HepG2 (cell line): ENCODE measurements at regions not wholly inside any gene's neighbourhood (a gene's known extent, or its start where the extent isn't known, plus 50 kb on each side); places are given as distances from the start of the nearest gene placed in this dataset.

ENCODE experiments used
- ATF7 ChIP-seq, 2 experiments: fragments of 450-650 bp in 1 of 2; sonication (generic) in 1 of 2; formaldehyde crosslinking in 1 of 2; IDR thresholded peaks; 2 replicates each; pipeline versions ENCODE4 v1.4.0 to v1.6.1; 2016 to 2020; ENCODE audit warnings: antibody characterized with exemption in 1 of 2, mild to moderate bottlenecking in 1 of 2, missing genetic modification reagents in 1 of 2
- EZH2 ChIP-seq: conservative IDR thresholded peaks from 2 replicates; pipeline ENCODE4 v1.6.1; 2012; ENCODE audit warnings: mild to moderate bottlenecking, low read depth, low read length, moderate library complexity
- FOXO1 ChIP-seq: sonication (generic); formaldehyde crosslinking; IDR thresholded peaks from 2 replicates; pipeline ENCODE4 v1.4.0; 2020; ENCODE audit warnings: missing genetic modification reagents
- GATAD1 ChIP-seq: IDR thresholded peaks from 2 replicates; pipeline ENCODE4 v1.6.1; 2016; ENCODE audit warnings: missing genetic modification reagents, missing compliant biosample characterization
- HDAC6 ChIP-seq: fragments of 200-600 bp; sonication (generic); IDR thresholded peaks from 2 replicates; pipeline ENCODE4 v1.7.0; 2017; ENCODE audit warnings: mild to moderate bottlenecking, antibody characterized with exemption, low read length, low read depth
- KDM1A ChIP-seq: IDR thresholded peaks from 2 replicates; pipeline ENCODE4 v1.6.1; 2016; ENCODE audit warnings: missing compliant biosample characterization
- PRPF4 ChIP-seq: fragments of 200-400 bp; formaldehyde crosslinking; IDR thresholded peaks from 2 replicates; pipeline ENCODE4 v1.6.1; 2016; ENCODE audit warnings: low read length, low read depth; ENCODE audit not compliant: poor library complexity, severe bottlenecking
- USF2 ChIP-seq, 2 experiments: sonication (generic) in 1 of 2; formaldehyde crosslinking in 1 of 2; IDR thresholded peaks; 2 replicates each; pipeline versions ENCODE4 v1.5.1 to v1.6.1; 2011 to 2020; ENCODE audit warnings: borderline replicate concordance in 1 of 2, low read depth in 1 of 2, low read length in 1 of 2, mild to moderate bottlenecking in 1 of 2, missing genetic modification reagents in 1 of 2, moderate library complexity in 1 of 2
- ZNF510 ChIP-seq: sonication (generic); formaldehyde crosslinking; IDR thresholded peaks from 2 replicates; pipeline ENCODE4 v1.4.0; 2020; ENCODE audit warnings: low read depth, mild to moderate bottlenecking, missing genetic modification reagents
- ZNF513 ChIP-seq: sonication (generic); formaldehyde crosslinking; conservative IDR thresholded peaks from 2 replicates; pipeline ENCODE4 v1.5.0; 2020; ENCODE audit warnings: missing genetic modification reagents

GRCh38 chr20:51315390-51315789, 227.1 kb downstream of the NFATC2 start:
- no peak for TF ChIP-seq PRPF4
- TF ChIP-seq EZH2 = no peak
- no peak for TF ChIP-seq ZNF510 (CRISPR knock-in tag)
- TF ChIP-seq ATF7 (IDR thresholded peaks at IDR 0.05) = no peak
- no peak for TF ChIP-seq ATF7 (CRISPR knock-in tag; IDR thresholded peaks at IDR 0.05)
- no peak for TF ChIP-seq ZNF513
- TF ChIP-seq GATAD1 = no peak
- TF ChIP-seq FOXO1 (CRISPR knock-in tag) = no peak
- no peak for TF ChIP-seq USF2 (IDR thresholded peaks at IDR 0.05; ENCODE audit: low read depth, low read length)
- TF ChIP-seq USF2 (CRISPR knock-in tag; IDR thresholded peaks at IDR 0.05; ENCODE audit: borderline replicate concordance) = no peak
- TF ChIP-seq HDAC6 = no peak
- no peak for TF ChIP-seq KDM1A (CRISPR knock-in tag)
